HG03378 (cell line): ENCODE measurements at regions not wholly inside any gene's neighbourhood (a gene's known extent, or its start where the extent isn't known, plus 50 kb on each side); places are given as distances from the start of the nearest gene placed in this dataset.

Experiments used
- ATAC-seq: cut with Tn5 transposase; IDR thresholded peaks from one replicate; pipeline ENCODE4 v1.9.1; 2021; ENCODE audit warnings: mild to moderate bottlenecking, moderate library complexity; ENCODE audit not compliant: unreplicated experiment

DNA sequence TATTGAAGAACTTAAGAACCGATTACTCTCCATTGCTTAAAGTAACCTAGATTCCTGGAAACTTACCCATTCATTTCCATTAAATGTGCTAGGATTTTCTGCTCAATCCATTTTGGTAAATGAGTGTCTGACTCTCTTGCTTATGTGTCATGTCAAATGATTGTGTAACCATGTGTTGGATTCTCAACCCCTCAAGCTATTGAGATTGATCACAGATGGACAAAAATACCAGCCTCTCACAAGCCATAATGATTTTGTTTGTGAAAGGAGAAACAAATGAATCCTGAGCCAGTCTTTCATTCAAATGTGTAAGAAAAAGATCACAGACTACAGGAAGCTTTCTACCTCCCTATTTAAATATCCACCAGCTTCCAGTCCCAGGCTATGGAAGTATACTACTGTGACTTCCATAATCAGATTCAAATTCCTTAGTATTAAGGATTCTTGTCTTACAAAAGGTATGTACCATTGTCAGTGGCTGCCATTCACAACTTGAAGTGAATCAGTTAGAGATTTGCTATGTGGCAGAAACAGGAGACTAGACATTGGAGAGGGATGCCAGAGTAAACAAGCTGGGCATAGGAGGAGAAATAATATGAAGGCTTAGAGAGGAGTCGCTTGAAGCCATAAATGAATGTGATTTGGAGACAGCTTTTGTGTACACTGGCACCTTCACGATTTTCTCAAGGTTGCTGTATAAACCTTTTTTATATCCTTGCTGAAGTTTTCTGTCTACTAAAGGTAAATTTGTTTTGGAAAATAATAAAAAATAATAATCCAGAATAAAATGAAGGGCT, 498.5 kb upstream of the SETBP1 start:
- no peak for ATAC-seq

DNA sequence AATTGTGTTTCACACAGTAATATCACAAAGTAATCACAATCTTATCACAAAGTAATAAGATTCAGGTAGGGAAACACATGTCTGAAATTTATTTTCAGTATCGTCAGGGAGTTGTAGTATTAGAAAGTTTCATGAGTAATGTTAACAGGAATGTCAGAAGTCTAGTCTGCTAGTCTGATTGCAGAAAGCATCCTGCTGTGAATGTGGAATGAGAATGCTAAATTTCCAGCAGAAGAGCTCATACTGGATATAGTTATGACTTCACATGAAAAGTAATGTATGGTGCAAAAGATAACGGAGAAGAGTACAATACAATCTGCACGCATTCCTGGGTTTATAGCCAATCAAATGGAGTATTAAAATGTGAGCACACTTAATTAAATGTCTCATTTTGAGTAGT, 494.7 kb upstream of the SETBP1 start:
- ATAC-seq, result no peak

DNA sequence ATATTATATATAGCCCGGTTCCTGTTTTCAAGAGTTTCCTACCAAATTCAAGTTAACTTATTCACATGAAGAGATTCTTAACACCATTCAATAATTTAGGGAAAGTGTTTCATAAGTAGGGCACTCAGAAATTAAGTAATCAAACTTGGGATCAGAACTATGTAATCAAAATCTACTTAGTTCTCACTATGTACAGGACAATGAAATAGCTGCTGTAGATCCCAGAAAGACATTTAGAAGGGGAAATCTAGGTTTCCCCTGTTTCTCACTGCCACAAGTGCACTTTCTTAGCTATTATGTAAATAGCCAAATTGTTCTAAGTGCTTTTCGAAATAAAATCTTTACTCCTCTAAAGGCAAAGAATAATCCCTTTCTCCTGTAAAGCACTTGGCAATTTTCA, 493.6 kb upstream of the SETBP1 start:
- ATAC-seq, result no peak

DNA sequence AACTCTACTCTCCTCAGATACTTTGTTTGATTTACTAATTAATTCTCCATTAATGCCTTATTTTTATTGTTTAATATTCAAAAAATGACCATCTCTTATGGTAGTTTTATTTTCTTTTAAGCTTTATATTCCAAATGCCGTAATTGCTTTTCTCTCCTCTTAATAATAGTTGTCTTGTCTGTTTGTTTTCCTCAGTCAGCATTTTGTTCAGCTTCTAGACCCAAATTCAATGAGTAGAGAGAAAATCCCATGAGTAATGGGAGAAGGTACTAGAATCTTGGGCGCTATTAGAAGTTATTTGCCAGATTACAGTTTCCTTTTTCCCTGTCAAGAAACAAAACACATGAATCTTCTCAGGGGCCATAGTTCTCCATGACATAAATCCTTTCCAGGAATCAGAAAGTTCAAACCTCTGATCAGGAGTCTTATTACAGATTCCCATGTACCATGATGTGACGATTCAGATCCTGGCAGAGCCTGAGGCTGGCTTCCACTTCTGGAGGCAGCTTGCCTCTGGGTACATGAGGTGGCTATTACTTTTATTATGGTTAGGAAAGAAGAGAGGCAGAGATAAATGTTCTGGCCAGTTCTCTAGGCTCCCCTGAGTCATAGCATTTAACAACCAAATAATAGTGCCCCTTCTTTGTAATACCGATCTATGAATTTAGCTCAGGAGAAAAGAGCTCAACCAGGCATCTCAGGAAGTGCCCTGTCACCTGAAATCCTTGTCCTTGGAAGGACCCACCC, 485.1 kb upstream of the SETBP1 start:
- no peak for ATAC-seq

DNA sequence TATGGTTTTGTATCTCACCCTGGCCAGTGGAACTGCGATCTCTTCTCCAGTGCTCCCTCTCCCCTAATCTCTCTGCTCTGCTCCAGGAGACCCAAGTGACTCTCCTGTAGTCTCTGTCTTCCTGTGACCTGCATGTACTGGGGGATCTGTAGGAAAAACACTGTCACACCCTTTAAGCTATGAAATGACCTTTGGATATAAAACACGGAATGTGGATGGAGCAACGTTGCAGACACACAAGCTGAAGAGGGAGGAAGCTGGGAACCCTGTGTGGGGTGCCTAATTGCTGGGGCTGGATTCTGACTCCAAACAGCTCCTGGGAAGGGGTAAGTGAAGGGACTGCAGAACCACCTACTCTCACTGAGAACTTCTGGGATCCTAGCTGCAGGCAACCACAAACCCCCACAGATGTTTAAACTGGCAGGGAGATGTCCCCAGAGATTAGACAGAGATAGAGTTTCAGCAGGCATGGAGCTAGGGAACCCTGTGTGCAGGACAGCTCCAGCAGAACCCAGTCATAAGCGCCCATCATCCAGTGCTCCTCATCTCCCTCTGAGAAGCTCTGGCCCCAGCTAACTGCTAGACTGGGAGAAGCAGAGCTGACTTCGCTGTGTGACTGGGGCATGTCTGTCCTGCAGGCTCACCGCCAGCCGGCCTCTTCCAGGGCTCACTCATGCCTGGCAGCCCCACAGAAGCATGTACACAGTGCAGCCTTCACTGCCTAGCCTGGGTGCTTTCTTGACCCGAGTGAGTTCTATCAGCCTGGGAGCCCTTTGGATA, 482.7 kb upstream of the SETBP1 start:
- no peak for ATAC-seq

DNA sequence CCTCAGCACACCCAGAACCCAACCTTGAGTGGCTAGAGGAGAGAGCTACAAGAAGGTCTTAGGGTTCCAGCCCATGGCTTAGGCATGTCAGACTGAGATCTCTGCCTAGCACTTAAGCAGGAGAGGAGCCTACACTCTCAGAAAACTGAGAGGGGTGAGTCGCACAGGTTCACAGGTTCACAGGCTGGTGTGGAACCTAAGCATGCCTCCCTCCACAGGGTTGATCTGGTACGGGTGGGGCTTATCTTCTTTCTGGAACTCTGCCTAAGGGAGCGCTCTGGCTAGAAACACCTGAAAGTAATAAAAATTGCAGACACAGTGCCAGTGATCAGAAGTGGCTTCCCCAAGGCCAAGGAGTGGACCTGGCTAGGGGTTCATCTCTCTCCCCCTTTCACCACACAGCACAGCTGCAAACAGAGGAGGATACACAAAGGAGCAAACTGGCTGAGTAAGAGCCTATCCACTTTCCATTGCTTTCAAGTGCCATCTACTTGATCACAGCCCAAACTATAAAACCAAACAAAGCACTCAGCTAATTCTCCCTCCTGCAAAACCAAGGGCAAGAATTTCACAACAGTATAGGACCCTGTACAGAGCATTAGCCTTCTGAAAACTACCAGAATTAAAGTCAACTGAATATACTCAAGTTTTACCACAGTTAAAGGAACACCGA, 481.9 kb upstream of the SETBP1 start:
- no peak for ATAC-seq

DNA sequence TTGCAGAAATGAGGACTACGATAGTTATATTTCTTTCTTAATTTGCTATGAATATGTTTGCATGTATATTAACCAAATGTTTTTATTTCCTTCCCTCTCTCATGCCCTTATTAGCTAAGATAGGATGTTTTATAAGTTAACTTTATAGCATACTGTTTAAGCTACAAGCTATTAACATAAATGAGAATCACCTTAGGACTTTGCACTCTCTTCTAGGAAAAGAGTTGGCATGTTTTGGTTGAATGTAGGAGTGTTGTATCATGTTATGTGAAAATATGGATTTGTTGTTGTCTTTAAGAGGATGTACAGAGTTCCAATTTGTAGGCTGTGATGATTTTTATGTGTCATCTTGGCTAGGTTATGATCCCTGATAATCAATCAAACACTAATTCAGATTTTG, 467.4 kb upstream of the SETBP1 start:
- no peak for ATAC-seq

DNA sequence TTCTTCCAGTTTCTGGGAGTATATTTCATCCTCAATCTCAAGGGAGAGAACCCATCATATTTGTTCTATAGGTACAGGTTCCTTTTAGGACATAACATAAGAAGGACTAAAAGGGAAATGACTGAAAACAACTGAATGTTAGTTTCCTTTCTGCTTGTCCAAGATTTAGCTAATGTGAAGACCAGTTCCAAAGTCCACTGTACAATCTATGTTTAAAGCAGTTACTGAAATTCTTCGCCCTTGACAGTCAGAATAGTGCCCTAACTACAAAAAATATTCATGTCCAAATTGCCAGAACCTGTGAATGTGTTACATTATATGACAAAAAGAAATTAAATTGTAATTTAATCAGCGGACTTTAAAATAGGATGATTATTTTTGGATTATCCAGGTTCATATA, 466.3 kb upstream of the SETBP1 start:
- no peak for ATAC-seq

DNA sequence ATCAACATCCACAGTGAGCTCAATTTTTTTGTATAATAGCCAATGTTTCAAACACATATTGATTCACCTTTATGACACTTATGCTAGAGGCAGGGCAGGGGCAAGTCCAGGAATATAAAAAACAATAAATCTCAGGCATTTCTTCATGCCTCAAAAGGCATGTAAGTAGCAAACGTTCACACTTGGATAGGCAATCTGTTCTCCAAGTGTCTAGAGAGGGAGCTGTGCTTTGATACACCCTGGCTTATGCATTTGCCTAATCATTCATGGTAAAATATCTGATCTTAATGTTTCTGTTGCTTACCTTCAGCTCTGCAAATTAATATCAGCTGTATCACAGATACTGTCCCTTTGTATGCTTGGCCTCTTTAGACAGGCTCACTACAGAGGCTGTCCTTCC, 464.5 kb upstream of the SETBP1 start:
- ATAC-seq, result no peak

DNA sequence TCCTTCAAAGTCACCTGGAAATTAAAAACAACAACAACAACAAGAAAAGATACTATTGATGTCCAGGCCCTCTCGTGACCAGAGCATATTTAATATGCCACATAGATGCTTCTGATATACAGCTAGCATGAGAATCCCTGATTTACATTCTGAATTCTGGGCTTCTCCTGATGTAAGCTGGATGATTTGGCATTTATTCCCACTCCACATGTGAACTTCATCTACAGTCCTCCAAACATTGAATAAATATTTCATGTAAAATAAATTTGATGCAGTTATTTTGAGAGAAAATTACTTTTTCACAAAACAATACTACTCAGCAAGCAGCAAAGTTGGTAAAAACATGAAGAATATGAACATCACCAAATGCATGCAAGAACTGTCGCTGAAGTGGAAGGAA, 453.2 kb upstream of the SETBP1 start:
- ATAC-seq, result no peak

DNA sequence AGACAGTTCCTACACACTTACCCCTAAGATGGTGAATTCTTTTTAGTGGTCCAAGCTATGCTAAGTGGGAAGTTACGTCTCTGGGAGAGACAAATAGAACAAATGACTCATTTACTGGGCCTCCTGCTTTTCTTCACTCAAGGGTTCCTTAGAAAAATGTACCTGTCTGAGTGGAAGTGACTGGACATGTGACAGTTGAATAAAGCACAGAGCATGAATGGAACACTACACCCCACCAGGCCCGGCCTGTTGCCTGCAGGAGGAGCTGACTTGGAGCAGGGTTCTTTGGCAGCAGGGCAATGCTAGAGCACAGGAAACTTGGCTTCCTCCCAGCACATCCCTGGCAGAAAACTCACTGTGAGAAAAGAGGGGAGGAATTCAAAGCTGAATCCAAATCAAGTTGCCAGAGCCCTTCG, 451.0 kb upstream of the SETBP1 start:
- no peak for ATAC-seq

DNA sequence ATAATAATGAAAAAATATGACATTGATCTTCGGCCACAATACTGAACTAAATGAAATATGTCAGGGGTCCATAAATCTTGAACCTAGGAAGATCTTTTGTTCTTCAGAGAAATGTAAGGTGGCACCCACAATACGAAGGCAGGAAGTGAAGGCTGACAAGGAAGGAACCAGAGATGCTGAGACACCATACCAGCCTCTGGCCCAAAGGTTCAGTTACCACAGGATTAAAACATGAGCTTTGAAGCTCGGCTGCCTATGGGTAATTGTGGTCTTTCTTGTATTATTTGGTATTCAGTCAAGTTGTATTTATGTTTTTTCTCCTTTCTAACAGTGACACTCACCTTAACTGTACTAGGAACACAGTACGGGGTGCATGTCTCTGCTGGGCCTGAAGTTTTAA, 448.8 kb upstream of the SETBP1 start:
- no peak for ATAC-seq

DNA sequence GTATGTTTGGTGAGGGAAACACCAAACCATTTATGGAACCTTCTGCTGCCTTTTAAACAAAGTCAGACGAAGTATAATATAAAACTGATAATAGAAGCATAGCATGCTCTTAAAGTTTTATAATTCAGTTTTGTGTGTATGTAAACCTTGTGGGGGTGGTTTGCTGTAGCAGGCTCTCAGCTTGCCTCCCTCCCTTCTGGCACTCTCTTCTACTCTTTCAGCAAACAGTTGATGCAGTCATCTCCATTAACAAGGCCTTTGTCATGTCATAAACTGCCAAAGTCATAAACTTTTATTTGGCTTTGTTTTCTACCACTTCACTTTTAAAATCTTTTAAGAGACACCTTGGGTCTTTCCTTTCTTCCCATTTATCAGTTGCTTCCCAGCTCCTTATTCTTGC, 448.2 kb upstream of the SETBP1 start:
- ATAC-seq, result no peak

DNA sequence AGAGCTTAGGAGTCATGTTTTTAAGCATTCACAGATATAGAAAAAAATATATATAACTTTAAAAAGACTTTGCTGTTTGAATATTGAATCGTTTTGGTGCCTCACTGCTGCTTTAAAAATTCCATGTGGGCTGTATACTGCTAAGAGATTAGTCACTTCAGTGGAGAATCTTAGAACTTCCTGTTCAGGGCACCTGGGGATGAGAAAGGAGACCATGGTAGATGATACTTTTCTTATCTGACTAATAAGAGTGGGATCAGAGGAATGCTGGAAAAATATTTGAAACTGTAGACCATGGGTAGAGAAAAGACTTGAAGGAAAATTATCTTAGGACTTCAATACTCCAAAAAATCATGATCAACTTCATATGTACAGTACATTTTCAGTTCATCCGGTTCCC, 442.2 kb upstream of the SETBP1 start:
- no peak for ATAC-seq

DNA sequence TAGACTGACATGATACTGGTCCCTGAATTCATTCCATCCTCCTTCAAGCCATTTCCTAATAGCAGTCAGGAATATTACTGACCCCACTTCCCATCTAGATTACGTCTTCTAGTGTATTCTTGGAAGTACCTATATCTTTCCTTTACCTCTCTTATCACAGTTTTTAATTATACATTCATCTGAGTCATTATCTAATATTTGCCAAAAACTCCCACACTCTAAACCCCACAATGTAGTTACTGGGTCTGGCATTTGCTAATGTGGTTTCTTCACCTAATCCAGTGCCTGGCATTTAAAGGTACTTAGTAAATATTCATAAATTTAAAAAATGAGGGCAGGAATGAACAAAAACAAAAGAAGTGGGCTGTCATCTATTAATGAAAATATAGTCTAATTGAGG, 441.8 kb upstream of the SETBP1 start:
- no peak for ATAC-seq

DNA sequence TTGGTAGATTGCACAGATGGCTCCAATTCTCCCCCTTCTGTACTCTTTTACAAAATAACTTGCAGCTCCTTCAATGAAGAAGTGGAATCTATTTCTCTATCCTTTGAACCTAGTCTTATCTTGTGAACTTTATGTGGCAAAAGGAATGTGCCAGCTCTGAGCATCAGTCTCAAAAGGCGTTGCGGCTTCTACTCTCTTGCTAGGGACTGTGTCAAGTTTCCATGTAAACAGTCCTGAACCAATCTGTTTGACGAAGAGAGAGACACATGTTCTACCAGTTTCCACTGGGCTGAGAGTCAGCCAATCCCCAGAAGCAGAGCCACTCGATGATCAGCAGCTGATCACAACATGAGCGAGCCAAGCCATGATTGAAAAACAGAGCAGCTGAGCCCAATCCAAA, 439.7 kb upstream of the SETBP1 start:
- ATAC-seq, result no peak

DNA sequence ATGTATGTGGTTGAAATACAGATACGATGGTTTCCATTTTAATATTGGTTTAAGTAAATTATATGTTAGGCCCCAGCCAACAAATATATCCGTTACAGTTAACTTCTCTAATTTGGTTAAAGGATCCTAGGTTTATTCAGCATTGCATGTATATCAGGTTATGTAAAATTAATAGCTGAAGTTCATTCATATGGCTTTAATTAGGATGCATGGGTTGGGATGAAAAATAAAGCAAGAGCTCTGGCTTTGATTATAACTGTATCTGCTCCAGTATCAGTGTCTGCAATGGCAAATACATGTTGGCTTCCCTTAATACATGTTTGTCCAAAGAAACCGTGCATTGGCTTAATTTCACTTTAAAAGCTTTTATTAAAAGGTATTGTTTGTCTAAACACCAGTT, 435.7 kb upstream of the SETBP1 start:
- ATAC-seq, result no peak

DNA sequence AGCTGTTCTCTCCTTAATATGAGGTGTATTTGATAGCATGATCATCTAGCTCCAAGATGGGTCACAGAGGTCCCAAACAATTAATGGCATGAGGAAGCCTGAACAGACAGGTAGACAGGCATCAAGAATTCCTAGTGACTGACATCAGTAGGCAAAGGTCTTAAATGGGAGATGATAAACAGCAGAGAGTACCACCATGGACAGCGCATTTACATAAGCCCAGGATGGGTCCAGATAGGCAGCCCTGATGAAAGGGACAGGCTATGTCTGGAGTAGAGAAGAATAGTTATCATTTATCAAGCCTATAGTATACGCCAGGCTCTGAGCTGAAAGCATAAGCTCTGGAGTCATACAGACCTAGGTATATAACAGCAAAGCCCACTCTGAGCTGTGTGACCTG, 434.7 kb upstream of the SETBP1 start:
- ATAC-seq, result no peak

DNA sequence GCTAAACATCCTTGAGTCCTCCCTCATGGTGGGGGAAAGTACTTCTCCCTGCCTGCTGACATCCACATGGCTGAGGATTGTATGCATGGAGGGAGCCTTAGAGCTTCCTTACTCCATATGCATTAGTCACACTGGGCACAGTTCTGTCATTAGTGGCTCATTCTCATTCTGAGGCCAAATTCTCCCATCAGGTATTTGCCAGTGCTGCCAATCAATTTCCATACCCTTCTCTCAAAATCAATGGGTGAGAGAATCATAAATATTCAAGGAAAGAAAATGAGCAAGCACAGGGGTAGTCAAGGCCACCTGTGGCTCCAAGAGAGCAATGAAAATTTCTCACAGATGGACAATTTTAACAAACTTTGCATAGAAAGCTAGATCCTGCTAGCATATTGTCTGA, 422.6 kb upstream of the SETBP1 start:
- no peak for ATAC-seq

DNA sequence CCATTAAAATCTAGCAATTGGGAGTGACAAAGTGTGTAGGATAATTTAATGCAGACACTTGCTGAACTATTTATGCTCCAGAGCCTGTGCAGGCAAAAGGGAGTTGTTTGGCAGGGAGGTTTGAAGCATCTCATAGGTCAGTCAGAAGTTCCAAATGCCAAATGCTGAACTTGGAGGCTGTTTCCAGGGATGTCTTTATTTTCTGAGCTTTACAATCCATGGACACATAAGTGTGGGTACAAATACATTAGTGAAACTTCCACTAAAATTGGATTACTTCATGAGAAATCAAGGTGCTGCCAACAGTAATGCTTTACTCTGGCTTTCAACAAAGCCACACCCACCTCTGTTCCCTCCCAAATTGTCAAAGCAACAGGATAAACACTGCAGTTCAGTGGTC, 422.1 kb upstream of the SETBP1 start:
- ATAC-seq, result no peak

DNA sequence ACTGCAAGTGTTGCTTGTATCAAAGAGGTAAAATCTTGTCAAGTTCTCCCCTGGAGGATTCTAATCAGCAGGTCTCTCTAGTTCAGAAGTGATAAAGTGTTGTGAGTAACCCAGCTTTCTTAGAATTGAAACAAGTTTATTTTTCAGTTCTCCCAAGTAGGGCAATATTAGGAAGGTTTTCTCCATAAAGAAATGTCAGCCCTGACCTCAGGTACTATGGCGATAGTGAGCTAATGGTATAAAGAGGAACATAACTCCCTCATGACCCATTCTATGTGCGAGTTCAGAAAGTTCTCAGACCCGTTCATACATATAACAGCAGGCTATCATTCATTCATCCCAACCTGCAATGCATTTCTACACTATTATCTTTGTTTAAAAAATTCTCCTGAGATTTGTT, 421.1 kb upstream of the SETBP1 start:
- no peak for ATAC-seq
